HEK293 (cell line): ENCODE measurements at regions not wholly inside any gene's neighbourhood (a gene's known extent, or its start where the extent isn't known, plus 50 kb on each side); places are given as distances from the start of the nearest gene placed in this dataset.
"Not testable (repeated sequence)": the region's sequence is repeated elsewhere in the genome, so short reads cannot be mapped to it uniquely, and the experiment has no call there.

Source experiments
- ZNF169 ChIP-seq: fragments of 450-650 bp; formaldehyde crosslinking; IDR thresholded peaks from 2 replicates; pipeline ENCODE4 v1.5.1; 2016; ENCODE audit warnings: missing biosample characterization, missing genetic modification characterization
- TF ChIP-seq, protein P1 (sequence below): fragments of 450-650 bp; formaldehyde crosslinking; IDR thresholded peaks from 2 replicates; pipeline ENCODE4 v1.5.1; 2016; ENCODE audit warnings: missing biosample characterization, missing genetic modification characterization

DNA sequence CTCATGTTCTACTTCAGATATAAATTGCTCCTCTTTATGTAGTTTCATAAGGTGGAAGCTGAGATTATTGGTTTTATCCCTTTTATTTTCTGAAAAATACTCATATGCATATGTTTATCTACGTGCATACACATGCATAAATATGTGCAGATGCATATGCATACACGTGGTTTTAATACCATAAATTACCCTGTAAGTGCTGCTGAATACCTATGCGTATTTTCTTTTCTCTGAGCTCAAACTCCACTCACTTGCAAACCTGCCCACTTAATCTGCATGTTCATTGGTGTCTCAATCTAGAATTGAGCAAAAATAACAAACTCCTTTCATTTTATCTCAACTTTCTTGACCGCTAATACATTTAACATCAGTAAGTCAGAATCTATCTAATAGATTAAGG is 367.1 kb downstream of the RPIA start:
- TF ChIP-seq ZNF169 (tag by site-specific recombination) = not testable (repeated sequence)
- TF ChIP-seq, protein P1, sequence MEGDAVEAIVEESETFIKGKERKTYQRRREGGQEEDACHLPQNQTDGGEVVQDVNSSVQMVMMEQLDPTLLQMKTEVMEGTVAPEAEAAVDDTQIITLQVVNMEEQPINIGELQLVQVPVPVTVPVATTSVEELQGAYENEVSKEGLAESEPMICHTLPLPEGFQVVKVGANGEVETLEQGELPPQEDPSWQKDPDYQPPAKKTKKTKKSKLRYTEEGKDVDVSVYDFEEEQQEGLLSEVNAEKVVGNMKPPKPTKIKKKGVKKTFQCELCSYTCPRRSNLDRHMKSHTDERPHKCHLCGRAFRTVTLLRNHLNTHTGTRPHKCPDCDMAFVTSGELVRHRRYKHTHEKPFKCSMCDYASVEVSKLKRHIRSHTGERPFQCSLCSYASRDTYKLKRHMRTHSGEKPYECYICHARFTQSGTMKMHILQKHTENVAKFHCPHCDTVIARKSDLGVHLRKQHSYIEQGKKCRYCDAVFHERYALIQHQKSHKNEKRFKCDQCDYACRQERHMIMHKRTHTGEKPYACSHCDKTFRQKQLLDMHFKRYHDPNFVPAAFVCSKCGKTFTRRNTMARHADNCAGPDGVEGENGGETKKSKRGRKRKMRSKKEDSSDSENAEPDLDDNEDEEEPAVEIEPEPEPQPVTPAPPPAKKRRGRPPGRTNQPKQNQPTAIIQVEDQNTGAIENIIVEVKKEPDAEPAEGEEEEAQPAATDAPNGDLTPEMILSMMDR (tag by site-specific recombination) = not testable (repeated sequence)
